ENCODE measurements at regions not wholly inside any gene's neighbourhood (a gene's known extent, or its start where the extent isn't known, plus 50 kb on each side); places are given as distances from the start of the nearest gene placed in this dataset.

DNA sequence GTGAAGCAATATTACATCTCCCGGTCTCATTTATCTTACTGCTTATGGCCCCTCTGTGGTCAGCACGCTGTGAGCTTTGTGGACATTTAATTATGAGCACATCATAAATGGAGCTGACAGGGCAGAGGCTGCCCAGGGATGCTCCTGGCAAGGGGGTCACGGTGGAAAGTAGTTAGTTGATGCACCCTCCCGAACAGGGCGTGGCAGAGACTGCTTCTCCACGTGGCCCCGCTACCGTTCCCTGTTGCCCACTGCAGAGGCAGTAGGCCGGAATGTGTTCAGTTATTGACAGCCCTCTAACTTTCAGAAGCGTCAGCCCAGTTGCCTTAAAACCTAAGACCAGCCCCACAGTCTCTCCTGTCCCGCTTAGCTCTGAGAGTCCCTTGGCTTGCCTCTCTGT, 180.3 kb upstream of the ZNF507 start:
- TF ChIP-seq, protein P1, sequence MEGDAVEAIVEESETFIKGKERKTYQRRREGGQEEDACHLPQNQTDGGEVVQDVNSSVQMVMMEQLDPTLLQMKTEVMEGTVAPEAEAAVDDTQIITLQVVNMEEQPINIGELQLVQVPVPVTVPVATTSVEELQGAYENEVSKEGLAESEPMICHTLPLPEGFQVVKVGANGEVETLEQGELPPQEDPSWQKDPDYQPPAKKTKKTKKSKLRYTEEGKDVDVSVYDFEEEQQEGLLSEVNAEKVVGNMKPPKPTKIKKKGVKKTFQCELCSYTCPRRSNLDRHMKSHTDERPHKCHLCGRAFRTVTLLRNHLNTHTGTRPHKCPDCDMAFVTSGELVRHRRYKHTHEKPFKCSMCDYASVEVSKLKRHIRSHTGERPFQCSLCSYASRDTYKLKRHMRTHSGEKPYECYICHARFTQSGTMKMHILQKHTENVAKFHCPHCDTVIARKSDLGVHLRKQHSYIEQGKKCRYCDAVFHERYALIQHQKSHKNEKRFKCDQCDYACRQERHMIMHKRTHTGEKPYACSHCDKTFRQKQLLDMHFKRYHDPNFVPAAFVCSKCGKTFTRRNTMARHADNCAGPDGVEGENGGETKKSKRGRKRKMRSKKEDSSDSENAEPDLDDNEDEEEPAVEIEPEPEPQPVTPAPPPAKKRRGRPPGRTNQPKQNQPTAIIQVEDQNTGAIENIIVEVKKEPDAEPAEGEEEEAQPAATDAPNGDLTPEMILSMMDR (IDR thresholded peaks at IDR 0.05; ENCODE audit: low read depth, low read length, poor library complexity, severe bottlenecking) = no peak
- TF ChIP-seq EZH2phosphoT487 (IDR thresholded peaks at IDR 0.05; ENCODE audit: borderline replicate concordance, low read length) = no peak
